ENCODE measurements at regions not wholly inside any gene's neighbourhood (a gene's known extent, or its start where the extent isn't known, plus 50 kb on each side); places are given as distances from the start of the nearest gene placed in this dataset.
A peak's percentile ranks its signal among the peaks of the same experiment; 100 is the strongest.

DNA sequence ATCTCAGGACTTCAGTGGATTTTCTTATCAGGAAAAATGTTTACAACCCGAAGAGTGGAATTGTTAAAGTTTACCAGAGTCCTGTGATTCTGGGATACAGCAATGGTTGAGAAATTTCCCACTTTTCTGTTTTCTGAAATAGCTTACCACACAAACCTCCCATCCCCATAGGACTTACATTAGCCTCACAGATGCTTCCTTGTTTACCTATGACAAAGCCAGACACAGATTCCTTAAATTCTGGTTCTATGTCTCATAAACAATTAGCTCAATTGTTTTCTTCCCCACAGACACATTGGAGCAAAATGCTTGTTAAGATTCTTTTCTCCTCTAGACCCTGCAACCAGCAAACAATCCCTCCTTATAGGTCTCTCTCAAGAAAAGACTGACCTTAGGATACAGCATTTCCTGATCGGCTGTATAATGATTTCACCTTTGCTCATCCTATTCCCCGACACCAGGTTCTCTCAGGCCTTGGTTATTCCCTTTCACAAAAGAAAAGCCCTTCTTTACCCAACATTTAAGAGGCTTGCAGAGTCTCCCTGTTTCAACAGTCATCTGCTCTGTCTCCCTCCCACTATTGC, 886.2 kb downstream of the ARAP2 start:
- intact Hi-C loops (cut with micrococcal nuclease; ENCODE audit: unreplicated experiment): no loop called here
- peaks cover 3% of the 10 kb centered on the region; the same call in 1 of the 2 replicates for H3K4me1 ChIP-seq (ENCODE audit: control insufficient read depth, insufficient read depth, low read length)
- no peaks in the 10 kb centered on the region for H3K36me3 ChIP-seq (ENCODE audit: control insufficient read depth, insufficient read depth, low read length)
- DNase-seq (ENCODE audit: low read depth, low spot score): no peak
- POLR2A ChIA-PET: no interaction called here
- TF ChIP-seq TCF7L2 (IDR thresholded peaks at IDR 0.05; ENCODE audit: low read depth, low read length) (no peak), POLR2AphosphoS5 (IDR thresholded peaks at IDR 0.05; ENCODE audit: low read depth, low read length) (no peak), REST (IDR thresholded peaks at IDR 0.05; ENCODE audit: insufficient read depth in 1 of 2, low read depth in 2 of 2, low read length in 1 of 2) (no peak), CTCF (IDR thresholded peaks at IDR 0.05) (no peak), SIN3A (IDR thresholded peaks at IDR 0.05; ENCODE audit: borderline replicate concordance, insufficient read depth, low read depth, low read length) (no peak)
- CTCF ChIA-PET: no interaction called here
- BruUV-seq (replicated peaks): no TSS peak
- peak overlapping the region in 1 of 2 experiments; percentile 10; a peak in 1 of 4 replicates for H3K4me3 ChIP-seq (ENCODE audit: low read depth in 2 of 2, low read length in 2 of 2)
- peak overlapping the region; percentile 51 for H3K27ac ChIP-seq (ENCODE audit: low read length)
- ATAC-seq: peak; percentile 85
- in situ Hi-C loops (cut with HindIII; ENCODE audit: low pct_unique_long_range_greater_than_20kb, low sequenced_read_pairs): no loop called here
- no peaks in the 10 kb centered on the region for H3K9me3 ChIP-seq (ENCODE audit: control insufficient read depth, insufficient read depth, low read depth, low read length)
- no peaks in the 10 kb centered on the region for H3K27me3 ChIP-seq (ENCODE audit: control insufficient read depth, insufficient read depth, low read length)

DNA sequence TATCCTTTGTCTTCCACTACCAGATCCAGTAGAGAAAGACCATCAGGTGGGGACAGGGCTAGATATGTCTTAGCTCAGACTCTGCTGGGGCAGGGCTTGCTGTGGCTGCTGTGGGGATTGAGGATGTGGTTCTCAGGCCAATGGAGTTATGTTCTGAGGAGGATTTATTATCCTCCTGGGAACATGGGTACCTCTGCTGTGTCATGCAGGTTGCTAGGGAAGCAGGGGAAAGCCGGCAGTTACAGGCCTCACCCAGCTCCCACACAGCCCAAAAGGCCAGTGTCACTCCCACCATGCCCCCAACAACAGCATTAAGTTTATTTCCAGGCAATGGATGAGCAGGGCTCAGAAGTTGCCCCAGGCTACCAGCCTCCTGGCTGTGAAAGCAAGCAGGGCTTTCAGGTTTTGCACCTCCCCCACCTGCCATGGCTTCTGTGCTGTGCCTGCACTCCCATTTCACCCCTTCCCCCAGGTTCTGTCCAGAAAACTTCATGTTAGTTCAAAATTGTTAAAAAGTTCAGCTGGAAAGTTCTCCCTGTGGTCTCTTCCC, 879.9 kb downstream of the ARAP2 start:
- CTCF ChIA-PET: no interaction called here
- no peak for ATAC-seq
- TF ChIP-seq POLR2AphosphoS5 (IDR thresholded peaks at IDR 0.05; ENCODE audit: low read depth, low read length) (no peak), CTCF (IDR thresholded peaks at IDR 0.05) (no peak), REST (IDR thresholded peaks at IDR 0.05; ENCODE audit: insufficient read depth in 1 of 2, low read depth in 2 of 2, low read length in 1 of 2) (no peak)

More for the DNA sequence above, 879.9 kb downstream of the ARAP2 start:
- Histone ChIP-seq H3K4me1 (ENCODE audit: control insufficient read depth, insufficient read depth, low read length) (no peaks in the 10 kb centered on the region), H3K9me3 (ENCODE audit: control insufficient read depth, insufficient read depth, low read depth, low read length) (no peaks in the 10 kb centered on the region), H3K36me3 (ENCODE audit: control insufficient read depth, insufficient read depth, low read length) (no peaks in the 10 kb centered on the region), H3K27ac (ENCODE audit: low read length) (no peak overlapping the region), H3K4me3 (ENCODE audit: low read depth in 2 of 2, low read length in 2 of 2) (no peak overlapping the region), H3K27me3 (ENCODE audit: control insufficient read depth, insufficient read depth, low read length) (no peaks in the 10 kb centered on the region)
- DNase-seq (ENCODE audit: low read depth, low spot score): no peak
- POLR2A ChIA-PET: no interaction called here
- intact Hi-C loops (cut with micrococcal nuclease; ENCODE audit: unreplicated experiment): no loop called here
- no TSS peak for BruUV-seq (replicated peaks)
- in situ Hi-C loops (cut with HindIII; ENCODE audit: low pct_unique_long_range_greater_than_20kb, low sequenced_read_pairs): no loop called here

Measured in Panc1 (cell line).